H9 (cell line): ENCODE measurements at regions not wholly inside any gene's neighbourhood (a gene's known extent, or its start where the extent isn't known, plus 50 kb on each side); places are given as distances from the start of the nearest gene placed in this dataset.

Experiments
- DNase-seq: peaks from one replicate; pipeline ENCODE4 v3.0.0-alpha.2; 2017
- H2AFZ ChIP-seq: one replicate; pipeline ENCODE4 v1.6.1; 2013; ENCODE audit warnings: mild to moderate bottlenecking, low read length, control low read depth, moderate library complexity
- H2AK5ac ChIP-seq: 2 replicates; pipeline ENCODE4 v1.6.1; 2013; ENCODE audit warnings: low read length, control low read depth, mixed read lengths; ENCODE audit not compliant: insufficient read length
- H2BK120ac ChIP-seq: one replicate; pipeline ENCODE4 v1.6.1; 2013; ENCODE audit warnings: low read depth, mild to moderate bottlenecking, low read length, control low read depth, inconsistent platforms; ENCODE audit not compliant: poor library complexity, severe bottlenecking
- H2BK12ac ChIP-seq: 2 replicates; pipeline ENCODE4 v1.6.1; 2013; ENCODE audit warnings: low read length, control low read depth, mixed read lengths, low read depth; ENCODE audit not compliant: insufficient read length
- H2BK15ac ChIP-seq: 2 replicates; pipeline ENCODE4 v1.6.1; 2013; ENCODE audit warnings: low read depth, low read length, control low read depth
- H2BK20ac ChIP-seq: one replicate; pipeline ENCODE4 v1.6.1; 2013; ENCODE audit warnings: low read depth, mild to moderate bottlenecking, low read length, control low read depth, inconsistent platforms; ENCODE audit not compliant: poor library complexity, severe bottlenecking
- H2BK5ac ChIP-seq: 2 replicates; pipeline ENCODE4 v1.6.1; 2013; ENCODE audit warnings: low read length, control low read depth, mixed read lengths; ENCODE audit not compliant: insufficient read length
- H3K14ac ChIP-seq: 2 replicates; pipeline ENCODE4 v1.6.1; 2013; ENCODE audit warnings: low read length, control low read depth; ENCODE audit not compliant: insufficient read depth
- H3K18ac ChIP-seq: 2 replicates; pipeline ENCODE4 v1.6.1; 2013; ENCODE audit warnings: low read depth, mild to moderate bottlenecking, mixed read lengths, low read length, control low read depth; ENCODE audit not compliant: insufficient read length
- H3K23ac ChIP-seq: 2 replicates; pipeline ENCODE4 v1.6.1; 2013; ENCODE audit warnings: low read length, control low read depth, mixed read lengths, low read depth; ENCODE audit not compliant: insufficient read length
- H3K23me2 ChIP-seq: 2 replicates; pipeline ENCODE4 v1.6.1; 2013; ENCODE audit warnings: low read depth, mild to moderate bottlenecking, mixed read lengths, low read length, control low read depth; ENCODE audit not compliant: insufficient read length, poor library complexity, severe bottlenecking
- H3K27ac ChIP-seq: 2 replicates; pipeline ENCODE4 v1.5.1; 2013; ENCODE audit warnings: low read length, control low read depth, mixed read lengths, low read depth; ENCODE audit not compliant: insufficient read length
- H3K27me3 ChIP-seq: 2 replicates; pipeline ENCODE4 v1.6.1; 2013; ENCODE audit warnings: low read length, control low read depth, inconsistent platforms; ENCODE audit not compliant: insufficient read depth
- H3K4ac ChIP-seq: 2 replicates; pipeline ENCODE4 v1.6.1; 2013; ENCODE audit warnings: low read depth, mild to moderate bottlenecking, control low read depth, inconsistent platforms, low read length, moderate library complexity
- H3K4me1 ChIP-seq: 2 replicates; pipeline ENCODE4 v1.6.1; 2013; ENCODE audit warnings: low read length, control low read depth, inconsistent platforms; ENCODE audit not compliant: insufficient read depth
- H3K4me2 ChIP-seq: 2 replicates; pipeline ENCODE4 v1.6.1; 2013; ENCODE audit warnings: low read length, control low read depth, mixed read lengths; ENCODE audit not compliant: insufficient read length, insufficient read depth
- H3K56ac ChIP-seq: 2 replicates; pipeline ENCODE4 v1.6.1; 2013; ENCODE audit warnings: low read depth, mild to moderate bottlenecking, mixed read lengths, low read length, control low read depth; ENCODE audit not compliant: insufficient read length
- H3K79me1 ChIP-seq: 2 replicates; pipeline ENCODE4 v1.6.1; 2013; ENCODE audit warnings: low read depth, mild to moderate bottlenecking, moderate library complexity, low read length, control low read depth, inconsistent platforms; ENCODE audit not compliant: insufficient read depth, poor library complexity, severe bottlenecking
- H3K79me2 ChIP-seq: 2 replicates; pipeline ENCODE4 v1.6.1; 2013; ENCODE audit warnings: low read length, control low read depth, inconsistent platforms; ENCODE audit not compliant: insufficient read depth
- H3K9ac ChIP-seq: 2 replicates; pipeline ENCODE4 v1.6.1; 2013; ENCODE audit warnings: low read length, control low read depth, mixed read lengths; ENCODE audit not compliant: insufficient read length; ENCODE audit errors: extremely low read depth
- H3K9me3 ChIP-seq: one replicate; pipeline ENCODE4 v1.6.1; 2013; ENCODE audit warnings: low read depth, low read length, inconsistent platforms; ENCODE audit not compliant: control insufficient read depth
- H3T11ph ChIP-seq: one replicate; pipeline ENCODE4 v1.6.1; 2013; ENCODE audit warnings: mild to moderate bottlenecking, low read length, control low read depth, inconsistent platforms
- H4K20me1 ChIP-seq: one replicate; pipeline ENCODE4 v1.6.1; 2013; ENCODE audit not compliant: control insufficient read depth, insufficient read length, insufficient read depth
- H4K5ac ChIP-seq: 2 replicates; pipeline ENCODE4 v1.6.1; 2013; ENCODE audit warnings: low read depth, mild to moderate bottlenecking, mixed read lengths, low read length, control low read depth; ENCODE audit not compliant: insufficient read length
- H4K8ac ChIP-seq: replicated peaks from 2 replicates; pipeline ENCODE4 v1.6.1; 2013; ENCODE audit warnings: low read length, control low read depth, mixed read lengths, low read depth; ENCODE audit not compliant: insufficient read length
- H4K91ac ChIP-seq: 2 replicates; pipeline ENCODE4 v1.6.1; 2013; ENCODE audit warnings: low read depth, mild to moderate bottlenecking, moderate library complexity, mixed read lengths, low read length, control low read depth; ENCODE audit not compliant: insufficient read length
- H3K27ac Mint-ChIP-seq, 3 experiments: 2 replicates in 2 of 3; 3 replicates in 1 of 3; pipeline ENCODE4 v1.8.0; 2020 to 2021; ENCODE audit warnings: mixed read lengths in 3 of 3, mild to moderate bottlenecking in 1 of 3, moderate library complexity in 1 of 3
- H3K27me3 Mint-ChIP-seq: 2 replicates; pipeline ENCODE4 v1.8.0; 2021; ENCODE audit warnings: low read depth, mild to moderate bottlenecking, moderate library complexity, mixed read lengths
- H3K36me3 Mint-ChIP-seq, 3 experiments: 2 replicates in 2 of 3; 3 replicates in 1 of 3; pipeline ENCODE4 v1.8.0; 2020 to 2021; ENCODE audit warnings: low read depth in 3 of 3, mixed read lengths in 3 of 3; ENCODE audit not compliant: insufficient read depth in 1 of 3
- H3K4me1 Mint-ChIP-seq, 2 experiments: 2 replicates each; pipeline ENCODE4 v1.8.0; 2020; ENCODE audit warnings: mixed read lengths in 2 of 2
- H3K4me3 Mint-ChIP-seq, 2 experiments: 2 replicates in 1 of 2; 3 replicates in 1 of 2; pipeline ENCODE4 v1.8.0; 2020 to 2021; ENCODE audit warnings: mild to moderate bottlenecking in 2 of 2, mixed read lengths in 2 of 2, moderate library complexity in 1 of 2
- H3K9me3 Mint-ChIP-seq, 2 experiments: 2 replicates in 1 of 2; 3 replicates in 1 of 2; pipeline ENCODE4 v1.8.0; 2020; ENCODE audit warnings: mild to moderate bottlenecking in 2 of 2, mixed read lengths in 2 of 2, moderate library complexity in 1 of 2
- CTCF ChIP-seq: fragments of 200-600 bp; sonication (generic); conservative IDR thresholded peaks from 3 replicates; pipeline ENCODE4 v1.8.0; 2021; ENCODE audit warnings: antibody characterized with exemption, mild to moderate bottlenecking
- WGBS: extraction: QIAGEN DNeasy Blood & Tissue Kit; methylation state at CpG from one replicate; pipeline ENCODE4 v1.1.7; 2013; ENCODE audit warnings: missing lambda C conversion rate, low lambda C conversion rate, mixed read lengths; ENCODE audit not compliant: insufficient read length; ENCODE audit errors: extremely low coverage; 5-methylcytosine and 5-hydroxymethylcytosine counted together

- no peak overlapping the region for H3K9ac ChIP-seq
- H4K8ac ChIP-seq = no peak overlapping the region
These were observed 164.1 kb upstream of the ZNF618 start for GRCh38 chr9:113712053-113712452.

More at GRCh38 chr9:113712053-113712452, 164.1 kb upstream of the ZNF618 start:
- Histone ChIP-seq H3K79me2 (no peaks in the 10 kb centered on the region), H3K79me1 (no peaks in the 10 kb centered on the region), H3K4me2 (no peak overlapping the region), H3K4ac (no peak overlapping the region), H3K9me3 (no peaks in the 10 kb centered on the region), H3K14ac (no peak overlapping the region), H4K5ac (no peak overlapping the region), H2BK20ac (no peak overlapping the region), H2BK15ac (no peak overlapping the region), H2BK5ac (no peak overlapping the region), H4K91ac (no peak overlapping the region), H3K27ac (no peak overlapping the region), H2AK5ac (no peak overlapping the region), H3K4me1 (peaks cover 7% of the 10 kb centered on the region; the same call in 1 of the 2 replicates), H3K56ac (no peak overlapping the region), H3K18ac (no peak overlapping the region), H3T11ph (no peak overlapping the region), H3K27me3 (peaks cover 2% of the 10 kb centered on the region; the same call in 1 of the 2 replicates), H2AFZ (no peak overlapping the region), H2BK12ac (no peak overlapping the region), H2BK120ac (no peak overlapping the region), H3K23me2 (no peaks in the 10 kb centered on the region), H4K20me1 (no peaks in the 10 kb centered on the region), H3K23ac (no peak overlapping the region)
- no CpG with 5 or more reads among the region's 2 CpGs for WGBS
- no peak for DNase-seq
- TF ChIP-seq CTCF = no peak
- Mint-ChIP-seq H3K27ac (no peak overlapping the region), H3K4me3 (no peak overlapping the region), H3K9me3 (peaks cover 15 to 36% of the 10 kb centered on the region in 2 experiments), H3K4me1 (peaks cover 7 to 8% of the 10 kb centered on the region in 2 experiments), H3K36me3 (peaks cover 3 to 22% (median 13%) of the 10 kb centered on the region in 3 experiments; a peak in 6 of 7 replicates), H3K27me3 (peaks cover 23% of the 10 kb centered on the region)
